GM23338 (cell line): ENCODE measurements at regions not wholly inside any gene's neighbourhood (a gene's known extent, or its start where the extent isn't known, plus 50 kb on each side); places are given as distances from the start of the nearest gene placed in this dataset.

Source experiments
- ATAC-seq: fragments of 200-7000 bp; cut with Tn5 transposase; 3 replicates; pipeline ENCODE4 v1.9.1; 2020
- DNase-seq: peaks from one replicate; pipeline ENCODE4 v3.0.0-alpha.2; 2015; ENCODE audit warnings: low spot score
- H2AFZ ChIP-seq: fragments of 200-600 bp; sonication (generic); 2 replicates; pipeline ENCODE4 v1.8.0; 2016; ENCODE audit warnings: antibody characterized with exemption, mild to moderate bottlenecking, moderate library complexity
- H3F3A ChIP-seq: fragments of 200-600 bp; sonication (generic); replicated peaks from 2 replicates; pipeline ENCODE4 v1.8.0; 2017; ENCODE audit warnings: antibody characterized with exemption, mixed run types, low read depth
- H3K27ac ChIP-seq: fragments of 200-600 bp; sonication (generic); 2 replicates; pipeline ENCODE4 v1.6.1; 2016; ENCODE audit warnings: low read depth
- H3K27me3 ChIP-seq: fragments of 200-600 bp; sonication (generic); 2 replicates; pipeline ENCODE4 v1.8.0; 2016; ENCODE audit warnings: mild to moderate bottlenecking, mixed run types, moderate library complexity; ENCODE audit not compliant: insufficient read depth
- H3K36me3 ChIP-seq: fragments of 200-600 bp; sonication (generic); 2 replicates; pipeline ENCODE4 v1.8.0; 2016; ENCODE audit warnings: mild to moderate bottlenecking; ENCODE audit not compliant: insufficient read depth
- H3K4me1 ChIP-seq: fragments of 200-600 bp; sonication (generic); 2 replicates; pipeline ENCODE4 v1.8.0; 2016; ENCODE audit warnings: mild to moderate bottlenecking, moderate library complexity; ENCODE audit not compliant: insufficient read depth
- H3K4me2 ChIP-seq: fragments of 200-600 bp; sonication (generic); 2 replicates; pipeline ENCODE4 v1.7.1; 2017; ENCODE audit warnings: mixed run types
- H3K4me3 ChIP-seq: fragments of 200-600 bp; sonication (generic); 2 replicates; pipeline ENCODE4 v1.6.1; 2016; ENCODE audit warnings: mixed run types
- H3K79me2 ChIP-seq: fragments of 200-600 bp; sonication (generic); replicated peaks from 2 replicates; pipeline ENCODE4 v1.8.0; 2017; ENCODE audit warnings: mild to moderate bottlenecking; ENCODE audit not compliant: insufficient read depth
- H3K9me2 ChIP-seq: fragments of 200-600 bp; sonication (generic); 2 replicates; pipeline ENCODE4 v1.8.0; 2017; ENCODE audit not compliant: insufficient read depth
- H4K20me1 ChIP-seq: fragments of 200-600 bp; sonication (generic); replicated peaks from 2 replicates; pipeline ENCODE4 v1.8.0; 2017; ENCODE audit warnings: mild to moderate bottlenecking; ENCODE audit not compliant: insufficient read depth
- H3K27ac Mint-ChIP-seq: 2 replicates; pipeline ENCODE4 v1.8.0; 2020; ENCODE audit warnings: inconsistent platforms, mild to moderate bottlenecking, moderate library complexity, mixed read lengths
- H3K27me3 Mint-ChIP-seq: 3 replicates; pipeline ENCODE4 v1.8.0; 2022; ENCODE audit warnings: low read depth, mild to moderate bottlenecking, moderate library complexity, mixed read lengths, inconsistent platforms; ENCODE audit not compliant: insufficient read depth, poor library complexity
- H3K36me3 Mint-ChIP-seq: 3 replicates; pipeline ENCODE4 v1.8.0; 2021; ENCODE audit warnings: low read depth, mild to moderate bottlenecking, inconsistent platforms, moderate library complexity, mixed read lengths
- H3K4me1 Mint-ChIP-seq: 3 replicates; pipeline ENCODE4 v1.8.0; 2020; ENCODE audit warnings: mild to moderate bottlenecking, inconsistent platforms, mixed read lengths
- H3K4me3 Mint-ChIP-seq: 3 replicates; pipeline ENCODE4 v1.8.0; 2021; ENCODE audit warnings: moderate library complexity, mild to moderate bottlenecking, inconsistent platforms, mixed read lengths
- H3K9me3 Mint-ChIP-seq: 3 replicates; pipeline ENCODE4 v1.8.0; 2020; ENCODE audit warnings: moderate library complexity, mild to moderate bottlenecking, inconsistent platforms, mixed read lengths
- EZH2phosphoT487 ChIP-seq: fragments of 200-600 bp; sonication (generic); IDR thresholded peaks from one replicate; pipeline ENCODE4 v1.8.1; 2018; ENCODE audit warnings: antibody characterized with exemption; ENCODE audit not compliant: unreplicated experiment
- TF ChIP-seq, protein P1 (sequence below), 2 experiments: fragments of 200-600 bp in 1 of 2; sonication (generic) in 1 of 2; conservative IDR thresholded peaks; 2 replicates each; pipeline versions ENCODE4 v1.5.1 to v1.6.1; 2016 to 2017; ENCODE audit warnings: antibody characterized with exemption in 2 of 2, low read depth in 2 of 2, mild to moderate bottlenecking in 2 of 2, moderate library complexity in 1 of 2
- TF ChIP-seq, protein P2 (sequence below): fragments of 250-450 bp; sonication (Bioruptor Pico); IDR thresholded peaks from 2 replicates; pipeline ENCODE4 v1.5.0; 2020; ENCODE audit warnings: mild to moderate bottlenecking, moderate library complexity

DNA sequence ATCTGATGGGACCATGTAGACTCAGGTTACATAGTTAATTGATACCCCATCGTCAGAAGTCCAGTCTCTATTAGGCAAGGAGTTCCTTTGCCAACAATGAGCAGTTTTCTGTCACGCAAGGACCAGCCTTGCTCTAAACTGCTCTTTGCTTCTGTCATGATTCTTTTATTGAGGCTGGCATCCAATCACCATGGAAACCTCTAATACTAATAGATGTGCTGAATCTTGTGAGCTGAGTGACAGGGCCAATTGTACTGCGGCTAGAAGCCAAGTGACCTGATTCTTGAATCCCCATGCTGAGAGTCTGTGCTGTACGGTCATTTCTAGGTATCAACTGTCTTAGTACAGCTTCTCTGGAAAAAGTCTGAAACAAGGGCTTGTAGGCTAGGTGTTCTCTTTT is 395.6 kb downstream of the RND3 start (continued):
- TF ChIP-seq, protein P1, sequence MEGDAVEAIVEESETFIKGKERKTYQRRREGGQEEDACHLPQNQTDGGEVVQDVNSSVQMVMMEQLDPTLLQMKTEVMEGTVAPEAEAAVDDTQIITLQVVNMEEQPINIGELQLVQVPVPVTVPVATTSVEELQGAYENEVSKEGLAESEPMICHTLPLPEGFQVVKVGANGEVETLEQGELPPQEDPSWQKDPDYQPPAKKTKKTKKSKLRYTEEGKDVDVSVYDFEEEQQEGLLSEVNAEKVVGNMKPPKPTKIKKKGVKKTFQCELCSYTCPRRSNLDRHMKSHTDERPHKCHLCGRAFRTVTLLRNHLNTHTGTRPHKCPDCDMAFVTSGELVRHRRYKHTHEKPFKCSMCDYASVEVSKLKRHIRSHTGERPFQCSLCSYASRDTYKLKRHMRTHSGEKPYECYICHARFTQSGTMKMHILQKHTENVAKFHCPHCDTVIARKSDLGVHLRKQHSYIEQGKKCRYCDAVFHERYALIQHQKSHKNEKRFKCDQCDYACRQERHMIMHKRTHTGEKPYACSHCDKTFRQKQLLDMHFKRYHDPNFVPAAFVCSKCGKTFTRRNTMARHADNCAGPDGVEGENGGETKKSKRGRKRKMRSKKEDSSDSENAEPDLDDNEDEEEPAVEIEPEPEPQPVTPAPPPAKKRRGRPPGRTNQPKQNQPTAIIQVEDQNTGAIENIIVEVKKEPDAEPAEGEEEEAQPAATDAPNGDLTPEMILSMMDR (conservative IDR thresholded peaks at IDR 0.05; ENCODE audit: low read depth in 2 of 2), result no peak
- TF ChIP-seq, protein P2, sequence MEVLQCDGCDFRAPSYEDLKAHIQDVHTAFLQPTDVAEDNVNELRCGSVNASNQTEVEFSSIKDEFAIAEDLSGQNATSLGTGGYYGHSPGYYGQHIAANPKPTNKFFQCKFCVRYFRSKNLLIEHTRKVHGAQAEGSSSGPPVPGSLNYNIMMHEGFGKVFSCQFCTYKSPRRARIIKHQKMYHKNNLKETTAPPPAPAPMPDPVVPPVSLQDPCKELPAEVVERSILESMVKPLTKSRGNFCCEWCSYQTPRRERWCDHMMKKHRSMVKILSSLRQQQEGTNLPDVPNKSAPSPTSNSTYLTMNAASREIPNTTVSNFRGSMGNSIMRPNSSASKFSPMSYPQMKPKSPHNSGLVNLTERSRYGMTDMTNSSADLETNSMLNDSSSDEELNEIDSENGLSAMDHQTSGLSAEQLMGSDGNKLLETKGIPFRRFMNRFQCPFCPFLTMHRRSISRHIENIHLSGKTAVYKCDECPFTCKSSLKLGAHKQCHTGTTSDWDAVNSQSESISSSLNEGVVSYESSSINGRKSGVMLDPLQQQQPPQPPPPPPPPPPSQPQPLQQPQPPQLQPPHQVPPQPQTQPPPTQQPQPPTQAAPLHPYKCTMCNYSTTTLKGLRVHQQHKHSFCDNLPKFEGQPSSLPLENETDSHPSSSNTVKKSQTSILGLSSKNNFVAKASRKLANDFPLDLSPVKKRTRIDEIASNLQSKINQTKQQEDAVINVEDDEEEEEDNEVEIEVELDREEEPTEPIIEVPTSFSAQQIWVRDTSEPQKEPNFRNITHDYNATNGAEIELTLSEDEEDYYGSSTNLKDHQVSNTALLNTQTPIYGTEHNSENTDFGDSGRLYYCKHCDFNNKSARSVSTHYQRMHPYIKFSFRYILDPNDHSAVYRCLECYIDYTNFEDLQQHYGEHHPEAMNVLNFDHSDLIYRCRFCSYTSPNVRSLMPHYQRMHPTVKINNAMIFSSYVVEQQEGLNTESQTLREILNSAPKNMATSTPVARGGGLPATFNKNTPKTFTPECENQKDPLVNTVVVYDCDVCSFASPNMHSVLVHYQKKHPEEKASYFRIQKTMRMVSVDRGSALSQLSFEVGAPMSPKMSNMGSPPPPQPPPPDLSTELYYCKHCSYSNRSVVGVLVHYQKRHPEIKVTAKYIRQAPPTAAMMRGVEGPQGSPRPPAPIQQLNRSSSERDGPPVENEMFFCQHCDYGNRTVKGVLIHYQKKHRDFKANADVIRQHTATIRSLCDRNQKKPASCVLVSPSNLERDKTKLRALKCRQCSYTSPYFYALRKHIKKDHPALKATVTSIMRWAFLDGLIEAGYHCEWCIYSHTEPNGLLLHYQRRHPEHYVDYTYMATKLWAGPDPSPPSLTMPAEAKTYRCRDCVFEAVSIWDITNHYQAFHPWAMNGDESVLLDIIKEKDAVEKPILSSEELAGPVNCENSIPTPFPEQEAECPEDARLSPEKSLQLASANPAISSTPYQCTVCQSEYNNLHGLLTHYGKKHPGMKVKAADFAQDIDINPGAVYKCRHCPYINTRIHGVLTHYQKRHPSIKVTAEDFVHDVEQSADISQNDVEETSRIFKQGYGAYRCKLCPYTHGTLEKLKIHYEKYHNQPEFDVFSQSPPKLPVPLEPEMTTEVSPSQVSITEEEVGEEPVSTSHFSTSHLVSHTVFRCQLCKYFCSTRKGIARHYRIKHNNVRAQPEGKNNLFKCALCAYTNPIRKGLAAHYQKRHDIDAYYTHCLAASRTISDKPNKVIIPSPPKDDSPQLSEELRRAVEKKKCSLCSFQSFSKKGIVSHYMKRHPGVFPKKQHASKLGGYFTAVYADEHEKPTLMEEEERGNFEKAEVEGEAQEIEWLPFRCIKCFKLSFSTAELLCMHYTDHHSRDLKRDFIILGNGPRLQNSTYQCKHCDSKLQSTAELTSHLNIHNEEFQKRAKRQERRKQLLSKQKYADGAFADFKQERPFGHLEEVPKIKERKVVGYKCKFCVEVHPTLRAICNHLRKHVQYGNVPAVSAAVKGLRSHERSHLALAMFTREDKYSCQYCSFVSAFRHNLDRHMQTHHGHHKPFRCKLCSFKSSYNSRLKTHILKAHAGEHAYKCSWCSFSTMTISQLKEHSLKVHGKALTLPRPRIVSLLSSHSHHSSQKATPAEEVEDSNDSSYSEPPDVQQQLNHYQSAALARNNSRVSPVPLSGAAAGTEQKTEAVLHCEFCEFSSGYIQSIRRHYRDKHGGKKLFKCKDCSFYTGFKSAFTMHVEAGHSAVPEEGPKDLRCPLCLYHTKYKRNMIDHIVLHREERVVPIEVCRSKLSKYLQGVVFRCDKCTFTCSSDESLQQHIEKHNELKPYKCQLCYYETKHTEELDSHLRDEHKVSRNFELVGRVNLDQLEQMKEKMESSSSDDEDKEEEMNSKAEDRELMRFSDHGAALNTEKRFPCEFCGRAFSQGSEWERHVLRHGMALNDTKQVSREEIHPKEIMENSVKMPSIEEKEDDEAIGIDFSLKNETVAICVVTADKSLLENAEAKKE (CRISPR knock-in tag), result no peak

DNA sequence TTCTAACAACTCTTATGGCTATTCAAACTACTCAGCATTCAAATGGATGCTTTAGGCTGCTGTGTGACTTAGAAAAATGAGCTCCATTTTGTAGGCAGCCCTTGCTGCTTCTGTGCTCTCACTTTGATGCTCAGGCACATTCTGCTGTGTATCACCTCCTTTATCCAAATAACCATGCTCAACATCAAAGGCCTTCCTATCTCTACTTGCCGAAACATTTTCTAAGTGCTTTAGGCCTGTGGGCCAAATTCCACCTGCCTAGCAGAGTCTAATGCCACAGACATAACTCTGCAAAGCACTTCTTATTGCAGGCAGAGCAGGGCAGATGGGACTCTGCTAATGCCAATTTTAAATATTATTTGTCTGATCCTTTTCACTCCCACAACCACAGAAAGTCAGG is 397.4 kb downstream of the RND3 start:
- Histone ChIP-seq H3K79me2 (no peaks in the 10 kb centered on the region), H3K9me2 (no peaks in the 10 kb centered on the region), H3K4me2 (no peak overlapping the region), H3K27ac (no peak overlapping the region), H3K27me3 (no peaks in the 10 kb centered on the region), H3K4me3 (no peak overlapping the region), H3K4me1 (peaks cover 9% of the 10 kb centered on the region; the same call in 1 of the 2 replicates), H3F3A (no peaks in the 10 kb centered on the region), H4K20me1 (no peaks in the 10 kb centered on the region), H3K36me3 (no peaks in the 10 kb centered on the region), H2AFZ (peak overlapping the region; percentile 72; the same call in 1 of the 2 replicates)
- Mint-ChIP-seq H3K4me3 (no peak overlapping the region), H3K9me3 (0 out of 3 replicates have a peak, but pooled peaks cover 3% of the 10 kb centered on the region), H3K27me3 (no peaks in the 10 kb centered on the region), H3K4me1 (peaks cover 8% of the 10 kb centered on the region; the same call in 2 of the 3 replicates), H3K36me3 (no peaks in the 10 kb centered on the region), H3K27ac (no peak overlapping the region)
- DNase-seq (no peak), ATAC-seq (no peak)
- TF ChIP-seq, protein P2 (CRISPR knock-in tag), result no peak
- no peak for TF ChIP-seq EZH2phosphoT487
